Testis (tissue), 2 donors: ENCODE measurements at regions not wholly inside any gene's neighbourhood (a gene's known extent, or its start where the extent isn't known, plus 50 kb on each side); places are given as distances from the start of the nearest gene placed in this dataset.

Experiments
- CTCF ChIP-seq, 3 experiments: fragments of 450-650 bp in 2 of 3; fragments of 200-600 bp in 1 of 3; sonication (generic) in 1 of 3; IDR thresholded peaks; one replicate each; pipeline ENCODE4 v1.5.1; 2016 to 2019; ENCODE audit warnings: antibody characterized with exemption in 3 of 3, mild to moderate bottlenecking in 2 of 3, moderate library complexity in 1 of 3
- POLR2A ChIP-seq: fragments of 450-650 bp; IDR thresholded peaks from one replicate; pipeline ENCODE4 v1.6.1; 2017; ENCODE audit warnings: antibody characterized with exemption, mild to moderate bottlenecking, moderate library complexity

- TF ChIP-seq POLR2A (no peak), CTCF (IDR thresholded peaks at IDR 0.05) (no peak)
Measured at GRCh38 chr15:88992216-88992615, 79.0 kb upstream of the MFGE8 start.
